H1 (cell line): ENCODE measurements at regions not wholly inside any gene's neighbourhood (a gene's known extent, or its start where the extent isn't known, plus 50 kb on each side); places are given as distances from the start of the nearest gene placed in this dataset.

Experiments used
- CTCF ChIA-PET: fragments of 300-600 bp; sonication (Branson Sonifier 250); formaldehyde crosslinking; loops from one replicate; lab custom pipeline; 2021; ENCODE audit not compliant: partially characterized antibody; lab: Charles Lee
- POLR2A ChIA-PET: fragments of 300-600 bp; sonication (Branson Sonifier 250); formaldehyde crosslinking; loops from one replicate; lab custom pipeline; 2021; ENCODE audit warnings: inconsistent platforms; ENCODE audit not compliant: partially characterized antibody; lab: Charles Lee
- DNase-seq, 2 experiments: peaks; one replicate each; pipeline versions ENCODE4 v3.0.0 to v3.0.0-alpha.2; 2010 to 2022; ENCODE audit warnings: low spot score in 2 of 2, low read depth in 1 of 2, mixed read lengths in 1 of 2
- FAIRE-seq: peaks from 2 replicates; lab custom pipeline; 2011; peaks lifted over from hg19 to GRCh38; lab: Jason Lieb, UNC
- H2AFZ ChIP-seq: 2 replicates; pipeline ENCODE4 v1.8.1; 2012; ENCODE audit warnings: low read length, inconsistent platforms
- H2AK5ac ChIP-seq: 2 replicates; pipeline ENCODE4 v1.6.1; 2013; ENCODE audit warnings: low read depth, low read length
- H2BK120ac ChIP-seq: replicated peaks from 2 replicates; pipeline ENCODE3; 2013; ENCODE audit warnings: low read depth, low read length, inconsistent platforms
- H2BK12ac ChIP-seq: 2 replicates; pipeline ENCODE4 v1.6.1; 2013; ENCODE audit warnings: low read depth, low read length
- H2BK15ac ChIP-seq: 2 replicates; pipeline ENCODE4 v1.6.1; 2013; ENCODE audit warnings: low read length
- H2BK20ac ChIP-seq: 2 replicates; pipeline ENCODE4 v1.6.1; 2013; ENCODE audit warnings: low read length
- H2BK5ac ChIP-seq: 2 replicates; pipeline ENCODE4 v1.6.1; 2013; ENCODE audit warnings: low read depth, low read length
- H3K14ac ChIP-seq: 2 replicates; pipeline ENCODE4 v1.6.1; 2013; ENCODE audit warnings: inconsistent platforms; ENCODE audit not compliant: insufficient read length
- H3K18ac ChIP-seq: 2 replicates; pipeline ENCODE4 v1.6.1; 2013; ENCODE audit warnings: low read length; ENCODE audit errors: extremely low read depth
- H3K23ac ChIP-seq: 2 replicates; pipeline ENCODE4 v1.6.1; 2013; ENCODE audit warnings: inconsistent platforms; ENCODE audit not compliant: insufficient read length
- H3K23me2 ChIP-seq: 2 replicates; pipeline ENCODE4 v1.6.1; 2013; ENCODE audit warnings: low read depth, low read length
- H3K27ac ChIP-seq: 2 replicates; pipeline ENCODE4 v1.6.1; 2011; ENCODE audit warnings: low read depth, low read length, inconsistent platforms
- H3K27me3 ChIP-seq, 4 experiments: replicated peaks in 1 of 4; 1 replicate in 1 of 4; 2 replicates in 3 of 4; pipeline versions ENCODE4 v1.6.1 to v1.8.1; 2011 to 2013; ENCODE audit warnings: low read length in 3 of 4, mild to moderate bottlenecking in 3 of 4, inconsistent platforms in 2 of 4, mixed read lengths in 2 of 4, moderate library complexity in 1 of 4; ENCODE audit not compliant: control insufficient read depth in 3 of 4, insufficient read depth in 3 of 4; ENCODE audit errors: extremely low read depth in 1 of 4
- H3K36me3 ChIP-seq, 4 experiments: 2 replicates each; pipeline versions ENCODE4 v1.6.1 to v1.8.1; 2011 to 2013; ENCODE audit warnings: mild to moderate bottlenecking in 4 of 4, low read length in 3 of 4, moderate library complexity in 2 of 4, control low read depth in 1 of 4, inconsistent platforms in 1 of 4; ENCODE audit not compliant: insufficient read depth in 4 of 4, control insufficient read depth in 2 of 4
- H3K4ac ChIP-seq: replicated peaks from 2 replicates; pipeline ENCODE3; 2013; ENCODE audit warnings: low read length, low read depth, mixed read lengths, inconsistent platforms; ENCODE audit not compliant: insufficient read length
- H3K4me1 ChIP-seq, 4 experiments: replicated peaks in 1 of 4; 1 replicate in 1 of 4; 2 replicates in 3 of 4; pipeline versions ENCODE4 v1.6.1 to v1.8.1; 2011 to 2013; ENCODE audit warnings: low read length in 3 of 4, inconsistent platforms in 2 of 4, mixed read lengths in 1 of 4; ENCODE audit not compliant: insufficient read depth in 4 of 4, control insufficient read depth in 3 of 4
- H3K4me2 ChIP-seq, 2 experiments: 2 replicates each; pipeline versions ENCODE4 v1.6.1 to v1.8.1; 2011 to 2013; ENCODE audit warnings: low read depth in 2 of 2, low read length in 2 of 2, control low read depth in 1 of 2, inconsistent platforms in 1 of 2, mild to moderate bottlenecking in 1 of 2; ENCODE audit not compliant: insufficient read depth in 1 of 2
- H3K4me3 ChIP-seq, 4 experiments: fragments of 200-600, 300-600 bp in 1 of 4; sonication (generic), shearing (Covaris generic), sonication (Bioruptor Twin) in 1 of 4; 2 replicates each; pipeline versions ENCODE4 v1.5.1 to v1.8.1; 2011 to 2016; ENCODE audit warnings: low read length in 4 of 4, low read depth in 3 of 4, control low read depth in 2 of 4, inconsistent platforms in 2 of 4, mild to moderate bottlenecking in 2 of 4, mixed read lengths in 1 of 4, moderate library complexity in 1 of 4; ENCODE audit not compliant: insufficient read depth in 2 of 4; ENCODE audit errors: extremely low read depth in 1 of 4
- H3K56ac ChIP-seq: replicated peaks from 2 replicates; pipeline ENCODE3; 2013; ENCODE audit warnings: low read depth, mild to moderate bottlenecking, mixed read lengths, low read length, inconsistent platforms; ENCODE audit not compliant: insufficient read length
- H3K79me1 ChIP-seq: 2 replicates; pipeline ENCODE4 v1.6.1; 2013; ENCODE audit warnings: low read depth, low read length, control low read depth
- H3K79me2 ChIP-seq, 2 experiments: 2 replicates each; pipeline versions ENCODE4 v1.6.1 to v1.8.1; 2012 to 2013; ENCODE audit warnings: low read length in 2 of 2, mild to moderate bottlenecking in 2 of 2, inconsistent platforms in 1 of 2; ENCODE audit not compliant: insufficient read depth in 2 of 2, control insufficient read depth in 1 of 2
- H3K9ac ChIP-seq, 4 experiments: replicated peaks in 1 of 4; 1 replicate in 1 of 4; 2 replicates in 3 of 4; pipeline versions ENCODE4 v1.6.1 to v1.8.1; 2011 to 2013; ENCODE audit warnings: low read depth in 3 of 4, low read length in 3 of 4, control low read depth in 2 of 4, mild to moderate bottlenecking in 2 of 4, moderate library complexity in 2 of 4, inconsistent platforms in 1 of 4; ENCODE audit errors: extremely low read depth in 1 of 4
- H3K9me3 ChIP-seq, 2 experiments: 2 replicates each; pipeline versions ENCODE4 v1.6.1 to v1.8.1; 2012 to 2013; ENCODE audit warnings: mild to moderate bottlenecking in 2 of 2, moderate library complexity in 2 of 2, control low read depth in 1 of 2, inconsistent platforms in 1 of 2, low read depth in 1 of 2, low read length in 1 of 2, mixed read lengths in 1 of 2; ENCODE audit not compliant: insufficient read depth in 2 of 2
- H4K20me1 ChIP-seq, 2 experiments: replicated peaks in 1 of 2; 2 replicates each; pipeline versions ENCODE3 to v1.8.1; 2011 to 2013; ENCODE audit warnings: inconsistent platforms in 2 of 2, low read length in 2 of 2, mild to moderate bottlenecking in 1 of 2; ENCODE audit not compliant: insufficient read depth in 2 of 2, control insufficient read depth in 1 of 2
- H4K5ac ChIP-seq: 2 replicates; pipeline ENCODE4 v1.6.1; 2013; ENCODE audit warnings: low read length, low read depth, mixed read lengths, inconsistent platforms; ENCODE audit not compliant: insufficient read length
- H4K8ac ChIP-seq: 2 replicates; pipeline ENCODE4 v1.8.0; 2013; ENCODE audit warnings: mild to moderate bottlenecking, moderate library complexity, low read length, inconsistent platforms; ENCODE audit not compliant: insufficient read depth; ENCODE audit errors: extremely low read depth
- H4K91ac ChIP-seq: replicated peaks from 2 replicates; pipeline ENCODE3; 2013; ENCODE audit warnings: low read length, mixed read lengths, inconsistent platforms; ENCODE audit not compliant: insufficient read length
- ATF3 ChIP-seq: IDR thresholded peaks from 2 replicates; pipeline ENCODE4 v1.6.1; 2011; ENCODE audit warnings: low read depth, mild to moderate bottlenecking, low read length; ENCODE audit not compliant: insufficient read depth
- FOSL1 ChIP-seq: IDR thresholded peaks from 2 replicates; pipeline ENCODE4 v1.6.1; 2011; ENCODE audit warnings: mild to moderate bottlenecking, low read depth, low read length, moderate library complexity; ENCODE audit not compliant: insufficient read depth
- KDM4A ChIP-seq: IDR thresholded peaks from one replicate; pipeline ENCODE4 v1.7.1; 2012; ENCODE audit warnings: low read depth, mild to moderate bottlenecking, moderate library complexity, low read length, inconsistent platforms; ENCODE audit not compliant: severe bottlenecking
- POU5F1 ChIP-seq: IDR thresholded peaks from 2 replicates; pipeline ENCODE4 v1.6.1; 2011; ENCODE audit warnings: low read depth, mild to moderate bottlenecking, low read length, moderate library complexity
- RFX5 ChIP-seq: IDR thresholded peaks from 2 replicates; pipeline ENCODE4 v1.6.1; 2011; ENCODE audit warnings: low read depth, low read length, improper control_type of control experiment, borderline replicate concordance
- RNF2 ChIP-seq: fragments of 200-900, 300-1000 bp; sonication (generic); IDR thresholded peaks from 2 replicates; pipeline ENCODE4 v1.7.1; 2016; ENCODE audit warnings: borderline replicate concordance, low read depth, mild to moderate bottlenecking, antibody characterized with exemption, low read length; ENCODE audit not compliant: poor library complexity, severe bottlenecking; ENCODE audit errors: missing control alignments
- SIRT6 ChIP-seq: IDR thresholded peaks from one replicate; pipeline ENCODE4 v1.7.1; 2012; ENCODE audit warnings: low read length, inconsistent platforms
- SP2 ChIP-seq: IDR thresholded peaks from 2 replicates; pipeline ENCODE4 v1.6.1; 2012; ENCODE audit warnings: mild to moderate bottlenecking, low read length, inconsistent platforms
- TEAD4 ChIP-seq: IDR thresholded peaks from 2 replicates; pipeline ENCODE4 v1.6.1; 2012; ENCODE audit warnings: low read depth, low read length, inconsistent platforms, mixed read lengths
- YY1 ChIP-seq: IDR thresholded peaks from 2 replicates; pipeline ENCODE4 v1.6.1; 2011; ENCODE audit warnings: low read depth, mild to moderate bottlenecking, low read length
- WGBS, 2 experiments: shearing (Covaris generic) in 1 of 2; methylation state at CpG; one replicate each; pipeline versions ENCODE4 v1.1.6 to v1.1.7; 2013 to 2015; ENCODE audit warnings: low lambda C conversion rate in 2 of 2, mixed read lengths in 2 of 2, inconsistent platforms in 1 of 2, low coverage in 1 of 2, missing lambda C conversion rate in 1 of 2; ENCODE audit not compliant: insufficient replicate concordance in 2 of 2, insufficient coverage in 1 of 2, insufficient read length in 1 of 2; ENCODE audit errors: extremely low coverage in 1 of 2, missing lambda C conversion rate in 1 of 2; 5-methylcytosine and 5-hydroxymethylcytosine counted together

- peak overlapping the region; percentile 25 to 56; a peak in 1 of 4 replicates for H3K4me2 ChIP-seq
- H2BK20ac ChIP-seq, result no peak overlapping the region
- H3K4me3 ChIP-seq, result peak overlapping the region in 1 of 4 experiments; percentile 15; a peak in 1 of 8 replicates
- peak overlapping the region; percentile 60; the same call in 1 of the 2 replicates for H2AK5ac ChIP-seq
- DNase-seq (no peak), FAIRE-seq (no peak)
- WGBS, 2 experiments, result 76% methylated on average over 11 of the region's 11 CpGs; no CpG with 5 or more reads in 1 of the 2 experiments
- no peaks in the 10 kb centered on the region for H3K36me3 ChIP-seq
- TF ChIP-seq ATF3 (no peak), SIRT6 (no peak), SP2 (no peak), POU5F1 (no peak), KDM4A (no peak), FOSL1 (no peak), RNF2 (no peak), RFX5 (no peak), TEAD4 (no peak), YY1 (no peak)
- H2BK120ac ChIP-seq, result no peak overlapping the region
- H2AFZ ChIP-seq, result 0 out of 2 replicates have a peak overlapping the region, but pooled peaks have one; percentile 34
- H2BK5ac ChIP-seq, result no peak overlapping the region
- H3K23ac ChIP-seq, result no peak overlapping the region
- H4K91ac ChIP-seq, result peak overlapping the region; percentile 47
- H3K27me3 ChIP-seq, result no peaks in the 10 kb centered on the region
- H3K79me1 ChIP-seq, result no peaks in the 10 kb centered on the region
- H2BK15ac ChIP-seq, result peak overlapping the region; percentile 65; the same call in 1 of the 2 replicates
- no peak overlapping the region for H3K14ac ChIP-seq
- H3K27ac ChIP-seq, result no peak overlapping the region
- no peaks in the 10 kb centered on the region for H3K23me2 ChIP-seq
- ChIA-PET POLR2A (interaction anchor here (1.2 kb wide), 1 partner anchor 10 kb away, joined by 3 read pairs; no protein-coding TSS in a partner anchor), CTCF (interaction anchor here (1.1 to 1.6 kb wide), 2 partner anchors 8 to 108 kb away, joined by 3 read pairs; no protein-coding TSS in a partner anchor)
- no peaks in the 10 kb centered on the region for H3K79me2 ChIP-seq
- H3K9me3 ChIP-seq, result peaks cover 9 to 10% of the 10 kb centered on the region in 2 experiments; a peak in 2 of 4 replicates
- no peak overlapping the region for H3K56ac ChIP-seq
- H4K20me1 ChIP-seq, result no peaks in the 10 kb centered on the region
- no peak overlapping the region for H4K5ac ChIP-seq
- no peak overlapping the region; the same call in 1 of the 2 replicates for H3K18ac ChIP-seq
- no peak overlapping the region; the same call in 1 of the 2 replicates for H2BK12ac ChIP-seq
- no peak overlapping the region for H3K9ac ChIP-seq
- peaks cover 0 to 9% (median 6%) of the 10 kb centered on the region in 4 experiments; a peak in 5 of 7 replicates for H3K4me1 ChIP-seq
- H4K8ac ChIP-seq, result no peak overlapping the region
- no peak overlapping the region for H3K4ac ChIP-seq
Measured at GRCh38 chr10:120076996-120077706, 184.6 kb downstream of the SEC23IP start.
